Activated CD8-positive, alpha-beta memory T cell treated with anti-CD3 and anti-CD28 coated beads, Interleukin-2, amount 50 U/mL, for 48 hours (primary cell): ENCODE measurements at regions not wholly inside any gene's neighbourhood (a gene's known extent, or its start where the extent isn't known, plus 50 kb on each side); places are given as distances from the start of the nearest gene placed in this dataset.

Experiments used
- DNase-seq: peaks from one replicate; pipeline ENCODE4 v3.0.0-alpha.2; 2020

GRCh38 chr5:135134691-135135381, 100.8 kb upstream of the PITX1 start:
- DNase-seq: no peak

GRCh38 chr5:135133698-135134515, 99.9 kb upstream of the PITX1 start:
- DNase-seq: no peak

GRCh38 chr5:135133181-135133580, 99.2 kb upstream of the PITX1 start:
- no peak for DNase-seq

- no peak for DNase-seq
Measured at GRCh38 chr5:135131801-135132680, 98.0 kb upstream of the PITX1 start.

- DNase-seq: no peak
Measured at GRCh38 chr5:135130261-135131215, 96.5 kb upstream of the PITX1 start.

- DNase-seq: no peak
Measured at GRCh38 chr5:135129307-135129706, 95.3 kb upstream of the PITX1 start.

GRCh38 chr5:135128361-135128760, 94.3 kb upstream of the PITX1 start:
- no peak for DNase-seq

GRCh38 chr5:135127439-135128240, 93.6 kb upstream of the PITX1 start:
- no peak for DNase-seq

GRCh38 chr5:135126688-135127438, 92.8 kb upstream of the PITX1 start:
- no peak for DNase-seq

GRCh38 chr5:135124724-135125123, 90.7 kb upstream of the PITX1 start:
- no peak for DNase-seq

GRCh38 chr5:135124128-135124527, 90.1 kb upstream of the PITX1 start:
- no peak for DNase-seq

GRCh38 chr5:135122797-135123196, 88.8 kb upstream of the PITX1 start:
- no peak for DNase-seq

- no peak for DNase-seq
Measured at GRCh38 chr5:135120951-135121350, 86.9 kb upstream of the PITX1 start.

- DNase-seq: no peak
Measured at GRCh38 chr5:135119481-135119880, 85.5 kb upstream of the PITX1 start.

- DNase-seq: no peak
Measured at GRCh38 chr5:135117590-135117989, 83.6 kb upstream of the PITX1 start.

- DNase-seq: no peak
Measured at GRCh38 chr5:135116160-135116561, 82.1 kb upstream of the PITX1 start.

- no peak for DNase-seq
Measured at GRCh38 chr5:135115591-135115990, 81.6 kb upstream of the PITX1 start.

GRCh38 chr5:135114759-135115158, 80.7 kb upstream of the PITX1 start:
- DNase-seq: no peak

GRCh38 chr5:135112008-135112725, 78.1 kb upstream of the PITX1 start:
- no peak for DNase-seq
